DND-41 (cell line): ENCODE measurements at regions not wholly inside any gene's neighbourhood (a gene's known extent, or its start where the extent isn't known, plus 50 kb on each side); places are given as distances from the start of the nearest gene placed in this dataset.

ENCODE experiments used
- ATAC-seq: fragments of 200-7000 bp; cut with Tn5 transposase; 3 replicates; pipeline ENCODE4 v1.9.1; 2021; ENCODE audit warnings: low read depth; ENCODE audit not compliant: insufficient read depth
- DNase-seq: peaks from one replicate; pipeline ENCODE4 v3.0.0-alpha.2; 2020
- H2AFZ ChIP-seq: 2 replicates; pipeline ENCODE4 v1.6.0; 2012; ENCODE audit warnings: low read depth, low read length
- H3K27ac ChIP-seq: 2 replicates; pipeline ENCODE4 v1.5.1; 2012; ENCODE audit warnings: low read length, inconsistent platforms
- H3K27me3 ChIP-seq: fragments of 200-600 bp; sonication (generic); 2 replicates; pipeline ENCODE4 v1.6.0; 2012; ENCODE audit warnings: low read length, mild to moderate bottlenecking, inconsistent platforms; ENCODE audit not compliant: insufficient read depth, poor library complexity
- H3K36me3 ChIP-seq: 2 replicates; pipeline ENCODE4 v1.5.1; 2012; ENCODE audit warnings: low read length, inconsistent platforms; ENCODE audit not compliant: insufficient read depth
- H3K4me1 ChIP-seq: 2 replicates; pipeline ENCODE4 v1.5.1; 2012; ENCODE audit warnings: mild to moderate bottlenecking, low read length; ENCODE audit not compliant: insufficient read depth
- H3K4me2 ChIP-seq: 2 replicates; pipeline ENCODE4 v1.6.0; 2012; ENCODE audit warnings: mild to moderate bottlenecking, moderate library complexity, low read length, inconsistent platforms; ENCODE audit not compliant: insufficient read depth
- H3K4me3 ChIP-seq, 2 experiments: fragments of 200-600 bp in 1 of 2; shearing (Covaris generic) in 1 of 2; 2 replicates each; pipeline ENCODE4 v1.5.1; 2012 to 2016; ENCODE audit warnings: inconsistent platforms in 2 of 2, low read length in 2 of 2, mild to moderate bottlenecking in 2 of 2, low read depth in 1 of 2, moderate library complexity in 1 of 2
- H3K79me2 ChIP-seq: 2 replicates; pipeline ENCODE4 v1.6.0; 2012; ENCODE audit warnings: low read length, inconsistent platforms; ENCODE audit not compliant: insufficient read depth
- H3K9ac ChIP-seq: 2 replicates; pipeline ENCODE4 v1.6.0; 2012; ENCODE audit warnings: low read depth, mild to moderate bottlenecking, inconsistent platforms, low read length, moderate library complexity
- H3K9me3 ChIP-seq: 2 replicates; pipeline ENCODE4 v1.5.1; 2012; ENCODE audit warnings: low read length, moderate library complexity, mild to moderate bottlenecking, inconsistent platforms; ENCODE audit not compliant: insufficient read depth, severe bottlenecking
- H4K20me1 ChIP-seq: 2 replicates; pipeline ENCODE4 v1.6.0; 2012; ENCODE audit warnings: low read length; ENCODE audit not compliant: insufficient read depth
- CTCF ChIP-seq: IDR thresholded peaks from 2 replicates; pipeline ENCODE4 v1.5.1; 2012; ENCODE audit warnings: borderline replicate concordance, low read length, moderate library complexity, mild to moderate bottlenecking; ENCODE audit not compliant: poor library complexity, severe bottlenecking; ENCODE audit errors: extremely low read depth
- EZH2 ChIP-seq: IDR thresholded peaks from 3 replicates; pipeline ENCODE4 v1.6.1; 2012; ENCODE audit warnings: borderline replicate concordance, low read depth, mild to moderate bottlenecking, moderate library complexity, low read length, inconsistent platforms; ENCODE audit not compliant: severe bottlenecking

- TF ChIP-seq CTCF (no peak), EZH2 (no peak)
- DNase-seq = no peak
- Histone ChIP-seq H3K4me3 (no peak overlapping the region), H3K9ac (no peak overlapping the region), H3K4me1 (no peaks in the 10 kb centered on the region), H3K4me2 (no peak overlapping the region), H4K20me1 (no peaks in the 10 kb centered on the region), H3K9me3 (peaks cover 9% of the 10 kb centered on the region), H3K36me3 (no peaks in the 10 kb centered on the region), H3K27me3 (no peaks in the 10 kb centered on the region), H3K79me2 (no peaks in the 10 kb centered on the region), H2AFZ (no peak overlapping the region), H3K27ac (no peak overlapping the region)
- ATAC-seq = no peak
Observed at GRCh38 chr5:38764937-38765391, 80.8 kb upstream of the OSMR start.

GRCh38 chr5:38765399-38765861 lies 80.4 kb upstream of the OSMR start:
- Histone ChIP-seq H3K79me2 (no peaks in the 10 kb centered on the region), H3K27me3 (no peaks in the 10 kb centered on the region), H3K4me1 (no peaks in the 10 kb centered on the region), H3K27ac (no peak overlapping the region), H3K4me2 (no peak overlapping the region), H3K4me3 (no peak overlapping the region), H3K9ac (no peak overlapping the region), H4K20me1 (no peaks in the 10 kb centered on the region), H2AFZ (no peak overlapping the region), H3K9me3 (peaks cover 9% of the 10 kb centered on the region), H3K36me3 (no peaks in the 10 kb centered on the region)
- DNase-seq = no peak
- no peak for ATAC-seq
- TF ChIP-seq CTCF = no peak
- TF ChIP-seq EZH2 = no peak

GRCh38 chr5:38766151-38766550 lies 79.7 kb upstream of the OSMR start:
- Histone ChIP-seq H3K9ac (no peak overlapping the region), H4K20me1 (no peaks in the 10 kb centered on the region), H3K4me1 (no peaks in the 10 kb centered on the region), H3K27ac (no peak overlapping the region), H3K79me2 (no peaks in the 10 kb centered on the region), H3K4me3 (no peak overlapping the region), H3K27me3 (no peaks in the 10 kb centered on the region), H3K9me3 (peaks cover 9% of the 10 kb centered on the region), H2AFZ (no peak overlapping the region), H3K4me2 (no peak overlapping the region), H3K36me3 (no peaks in the 10 kb centered on the region)
- ATAC-seq (no peak), DNase-seq (no peak)
- TF ChIP-seq EZH2 (no peak), CTCF (no peak)
